ENCODE measurements at regions not wholly inside any gene's neighbourhood (a gene's known extent, or its start where the extent isn't known, plus 50 kb on each side); places are given as distances from the start of the nearest gene placed in this dataset.

- Histone ChIP-seq H3K27me3 (no peaks in the 10 kb centered on the region), H3K4me1 (peaks cover 0 to 8% of the 10 kb centered on the region in 2 donors), H3K9me3 (no peaks in the 10 kb centered on the region), H3K27ac (peak overlapping the region; percentile 70 to 75), H3K36me3 (peaks cover 0 to 2% of the 10 kb centered on the region in 2 donors), H3K4me3 (no peak overlapping the region)
- TF ChIP-seq POLR2A (IDR thresholded peaks at IDR 0.05), result no peak
- TF ChIP-seq, protein P1, sequence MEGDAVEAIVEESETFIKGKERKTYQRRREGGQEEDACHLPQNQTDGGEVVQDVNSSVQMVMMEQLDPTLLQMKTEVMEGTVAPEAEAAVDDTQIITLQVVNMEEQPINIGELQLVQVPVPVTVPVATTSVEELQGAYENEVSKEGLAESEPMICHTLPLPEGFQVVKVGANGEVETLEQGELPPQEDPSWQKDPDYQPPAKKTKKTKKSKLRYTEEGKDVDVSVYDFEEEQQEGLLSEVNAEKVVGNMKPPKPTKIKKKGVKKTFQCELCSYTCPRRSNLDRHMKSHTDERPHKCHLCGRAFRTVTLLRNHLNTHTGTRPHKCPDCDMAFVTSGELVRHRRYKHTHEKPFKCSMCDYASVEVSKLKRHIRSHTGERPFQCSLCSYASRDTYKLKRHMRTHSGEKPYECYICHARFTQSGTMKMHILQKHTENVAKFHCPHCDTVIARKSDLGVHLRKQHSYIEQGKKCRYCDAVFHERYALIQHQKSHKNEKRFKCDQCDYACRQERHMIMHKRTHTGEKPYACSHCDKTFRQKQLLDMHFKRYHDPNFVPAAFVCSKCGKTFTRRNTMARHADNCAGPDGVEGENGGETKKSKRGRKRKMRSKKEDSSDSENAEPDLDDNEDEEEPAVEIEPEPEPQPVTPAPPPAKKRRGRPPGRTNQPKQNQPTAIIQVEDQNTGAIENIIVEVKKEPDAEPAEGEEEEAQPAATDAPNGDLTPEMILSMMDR (IDR thresholded peaks at IDR 0.05), result no peak
- intact Hi-C loops (cut with DNase I; ENCODE audit: low total_unique reads), result no loop called here
- DNase-seq, result no peak
These were observed 397.1 kb upstream of the DCN start for GRCh38 chr12:91579516-91580263.

- H3K9me3 ChIP-seq, result no peaks in the 10 kb centered on the region
- DNase-seq, result no peak
- TF ChIP-seq POLR2A (IDR thresholded peaks at IDR 0.05), result no peak
- TF ChIP-seq, protein P1 (IDR thresholded peaks at IDR 0.05), result peak; percentile 51 to 78 (median 68)
- intact Hi-C loops (cut with DNase I; ENCODE audit: low total_unique reads), result no loop called here
- no peaks in the 10 kb centered on the region for H3K27me3 ChIP-seq
- no peak overlapping the region for H3K4me3 ChIP-seq
- peaks cover 0 to 8% of the 10 kb centered on the region in 2 donors for H3K4me1 ChIP-seq
- peak overlapping the region; percentile 70 to 75 for H3K27ac ChIP-seq
- peaks cover 0 to 2% of the 10 kb centered on the region in 2 donors for H3K36me3 ChIP-seq
These were observed 395.2 kb upstream of the DCN start for GRCh38 chr12:91577586-91578539.

GRCh38 chr12:91576432-91576831, 393.8 kb upstream of the DCN start:
- peaks cover 0 to 2% of the 10 kb centered on the region in 2 donors for H3K36me3 ChIP-seq
- intact Hi-C loops (cut with DNase I; ENCODE audit: low total_unique reads), result no loop called here
- no peak for TF ChIP-seq POLR2A (IDR thresholded peaks at IDR 0.05)
- TF ChIP-seq, protein P1 (IDR thresholded peaks at IDR 0.05), result no peak
- peaks cover 0 to 8% of the 10 kb centered on the region in 2 donors for H3K4me1 ChIP-seq
- no peak overlapping the region for H3K27ac ChIP-seq
- H3K4me3 ChIP-seq, result no peak overlapping the region
- H3K27me3 ChIP-seq, result no peaks in the 10 kb centered on the region
- no peaks in the 10 kb centered on the region for H3K9me3 ChIP-seq
- DNase-seq, result no peak

DNA sequence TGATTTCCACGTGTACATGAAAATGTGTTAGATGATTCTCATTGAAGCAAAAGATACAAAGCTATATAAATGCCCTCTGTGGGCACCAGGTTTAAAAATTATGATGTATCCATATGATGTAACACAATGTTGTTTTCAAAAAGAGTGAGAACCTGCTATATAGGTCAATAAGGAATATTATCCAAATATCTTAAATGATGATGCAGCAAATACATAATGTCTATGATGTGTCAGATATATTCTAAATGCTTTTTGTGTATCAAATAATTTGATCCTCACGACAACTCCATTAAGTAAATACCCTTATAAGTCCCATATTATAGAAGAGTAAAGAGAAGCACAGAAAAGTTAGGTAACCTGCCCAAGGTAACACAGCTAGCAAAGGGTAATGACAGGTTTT, 393.0 kb upstream of the DCN start:
- Histone ChIP-seq H3K4me3 (no peak overlapping the region), H3K4me1 (peaks cover 0 to 8% of the 10 kb centered on the region in 2 donors), H3K9me3 (no peaks in the 10 kb centered on the region), H3K27ac (no peak overlapping the region), H3K27me3 (no peaks in the 10 kb centered on the region), H3K36me3 (peaks cover 0 to 2% of the 10 kb centered on the region in 2 donors)
- intact Hi-C loops (cut with DNase I; ENCODE audit: low total_unique reads), result no loop called here
- no peak for DNase-seq
- TF ChIP-seq, protein P1 (IDR thresholded peaks at IDR 0.05), result no peak
- TF ChIP-seq POLR2A (IDR thresholded peaks at IDR 0.05), result no peak

Measured in uterus (tissue), 3 donors.